ENCODE measurements at regions not wholly inside any gene's neighbourhood (a gene's known extent, or its start where the extent isn't known, plus 50 kb on each side); places are given as distances from the start of the nearest gene placed in this dataset.

- TF ChIP-seq ZSCAN29 (IDR thresholded peaks at IDR 0.05): no peak
- TF ChIP-seq TCF7 (IDR thresholded peaks at IDR 0.05; ENCODE audit: borderline replicate concordance): no peak
- no peak for TF ChIP-seq YY1 (IDR thresholded peaks at IDR 0.05; ENCODE audit: low read depth, low read length)
- TF ChIP-seq RCOR1 (conservative IDR thresholded peaks at IDR 0.05; ENCODE audit: low read depth, low read length): no peak
- no peak for TF ChIP-seq CTCF (IDR thresholded peaks at IDR 0.05 in 2 of 3, conservative IDR thresholded peaks at IDR 0.05 in 1 of 3; ENCODE audit: control insufficient read depth in 2 of 3, extremely low read depth in 1 of 3, insufficient read depth in 1 of 3, low read depth in 3 of 3, low read length in 3 of 3)
- no peak for TF ChIP-seq MXI1 (IDR thresholded peaks at IDR 0.05; ENCODE audit: low read depth, low read length)
- no peak for TF ChIP-seq ZNF592 (IDR thresholded peaks at IDR 0.05)
- no peak for TF ChIP-seq ZBTB33 (IDR thresholded peaks at IDR 0.05)
- TF ChIP-seq HDGF (IDR thresholded peaks at IDR 0.05): no peak
- no peak for TF ChIP-seq FOXM1 (IDR thresholded peaks at IDR 0.05; ENCODE audit: low read depth, low read length)
- no peak for TF ChIP-seq SMAD1 (IDR thresholded peaks at IDR 0.05; ENCODE audit: low read depth, partially characterized antibody)
- TF ChIP-seq NFYB (IDR thresholded peaks at IDR 0.05; ENCODE audit: insufficient read depth, low read depth, low read length): no peak
- no peak for TF ChIP-seq ZBTB11 (CRISPR knock-in tag; IDR thresholded peaks at IDR 0.05)
- TF ChIP-seq ATF2 (IDR thresholded peaks at IDR 0.05; ENCODE audit: low read length): no peak
Observed at GRCh38 chr2:9077691-9078090, 74.2 kb upstream of the MBOAT2 start.
